H9 (cell line): ENCODE measurements at regions not wholly inside any gene's neighbourhood (a gene's known extent, or its start where the extent isn't known, plus 50 kb on each side); places are given as distances from the start of the nearest gene placed in this dataset.

Experiments
- DNase-seq: peaks from one replicate; pipeline ENCODE4 v3.0.0-alpha.2; 2017
- H2AFZ ChIP-seq: one replicate; pipeline ENCODE4 v1.6.1; 2013; ENCODE audit warnings: mild to moderate bottlenecking, low read length, control low read depth, moderate library complexity
- H2AK5ac ChIP-seq: 2 replicates; pipeline ENCODE4 v1.6.1; 2013; ENCODE audit warnings: low read length, control low read depth, mixed read lengths; ENCODE audit not compliant: insufficient read length
- H2BK120ac ChIP-seq: one replicate; pipeline ENCODE4 v1.6.1; 2013; ENCODE audit warnings: low read depth, mild to moderate bottlenecking, low read length, control low read depth, inconsistent platforms; ENCODE audit not compliant: poor library complexity, severe bottlenecking
- H2BK12ac ChIP-seq: 2 replicates; pipeline ENCODE4 v1.6.1; 2013; ENCODE audit warnings: low read length, control low read depth, mixed read lengths, low read depth; ENCODE audit not compliant: insufficient read length
- H2BK15ac ChIP-seq: 2 replicates; pipeline ENCODE4 v1.6.1; 2013; ENCODE audit warnings: low read depth, low read length, control low read depth
- H2BK20ac ChIP-seq: one replicate; pipeline ENCODE4 v1.6.1; 2013; ENCODE audit warnings: low read depth, mild to moderate bottlenecking, low read length, control low read depth, inconsistent platforms; ENCODE audit not compliant: poor library complexity, severe bottlenecking
- H2BK5ac ChIP-seq: 2 replicates; pipeline ENCODE4 v1.6.1; 2013; ENCODE audit warnings: low read length, control low read depth, mixed read lengths; ENCODE audit not compliant: insufficient read length
- H3K14ac ChIP-seq: 2 replicates; pipeline ENCODE4 v1.6.1; 2013; ENCODE audit warnings: low read length, control low read depth; ENCODE audit not compliant: insufficient read depth
- H3K18ac ChIP-seq: 2 replicates; pipeline ENCODE4 v1.6.1; 2013; ENCODE audit warnings: low read depth, mild to moderate bottlenecking, mixed read lengths, low read length, control low read depth; ENCODE audit not compliant: insufficient read length
- H3K23ac ChIP-seq: 2 replicates; pipeline ENCODE4 v1.6.1; 2013; ENCODE audit warnings: low read length, control low read depth, mixed read lengths, low read depth; ENCODE audit not compliant: insufficient read length
- H3K23me2 ChIP-seq: 2 replicates; pipeline ENCODE4 v1.6.1; 2013; ENCODE audit warnings: low read depth, mild to moderate bottlenecking, mixed read lengths, low read length, control low read depth; ENCODE audit not compliant: insufficient read length, poor library complexity, severe bottlenecking
- H3K27ac ChIP-seq: 2 replicates; pipeline ENCODE4 v1.5.1; 2013; ENCODE audit warnings: low read length, control low read depth, mixed read lengths, low read depth; ENCODE audit not compliant: insufficient read length
- H3K27me3 ChIP-seq: 2 replicates; pipeline ENCODE4 v1.6.1; 2013; ENCODE audit warnings: low read length, control low read depth, inconsistent platforms; ENCODE audit not compliant: insufficient read depth
- H3K4ac ChIP-seq: 2 replicates; pipeline ENCODE4 v1.6.1; 2013; ENCODE audit warnings: low read depth, mild to moderate bottlenecking, control low read depth, inconsistent platforms, low read length, moderate library complexity
- H3K4me1 ChIP-seq: 2 replicates; pipeline ENCODE4 v1.6.1; 2013; ENCODE audit warnings: low read length, control low read depth, inconsistent platforms; ENCODE audit not compliant: insufficient read depth
- H3K4me2 ChIP-seq: 2 replicates; pipeline ENCODE4 v1.6.1; 2013; ENCODE audit warnings: low read length, control low read depth, mixed read lengths; ENCODE audit not compliant: insufficient read length, insufficient read depth
- H3K56ac ChIP-seq: 2 replicates; pipeline ENCODE4 v1.6.1; 2013; ENCODE audit warnings: low read depth, mild to moderate bottlenecking, mixed read lengths, low read length, control low read depth; ENCODE audit not compliant: insufficient read length
- H3K79me1 ChIP-seq: 2 replicates; pipeline ENCODE4 v1.6.1; 2013; ENCODE audit warnings: low read depth, mild to moderate bottlenecking, moderate library complexity, low read length, control low read depth, inconsistent platforms; ENCODE audit not compliant: insufficient read depth, poor library complexity, severe bottlenecking
- H3K79me2 ChIP-seq: 2 replicates; pipeline ENCODE4 v1.6.1; 2013; ENCODE audit warnings: low read length, control low read depth, inconsistent platforms; ENCODE audit not compliant: insufficient read depth
- H3K9ac ChIP-seq: 2 replicates; pipeline ENCODE4 v1.6.1; 2013; ENCODE audit warnings: low read length, control low read depth, mixed read lengths; ENCODE audit not compliant: insufficient read length; ENCODE audit errors: extremely low read depth
- H3K9me3 ChIP-seq: one replicate; pipeline ENCODE4 v1.6.1; 2013; ENCODE audit warnings: low read depth, low read length, inconsistent platforms; ENCODE audit not compliant: control insufficient read depth
- H3T11ph ChIP-seq: one replicate; pipeline ENCODE4 v1.6.1; 2013; ENCODE audit warnings: mild to moderate bottlenecking, low read length, control low read depth, inconsistent platforms
- H4K20me1 ChIP-seq: one replicate; pipeline ENCODE4 v1.6.1; 2013; ENCODE audit not compliant: control insufficient read depth, insufficient read length, insufficient read depth
- H4K5ac ChIP-seq: 2 replicates; pipeline ENCODE4 v1.6.1; 2013; ENCODE audit warnings: low read depth, mild to moderate bottlenecking, mixed read lengths, low read length, control low read depth; ENCODE audit not compliant: insufficient read length
- H4K8ac ChIP-seq: replicated peaks from 2 replicates; pipeline ENCODE4 v1.6.1; 2013; ENCODE audit warnings: low read length, control low read depth, mixed read lengths, low read depth; ENCODE audit not compliant: insufficient read length
- H4K91ac ChIP-seq: 2 replicates; pipeline ENCODE4 v1.6.1; 2013; ENCODE audit warnings: low read depth, mild to moderate bottlenecking, moderate library complexity, mixed read lengths, low read length, control low read depth; ENCODE audit not compliant: insufficient read length
- H3K27ac Mint-ChIP-seq, 3 experiments: 2 replicates in 2 of 3; 3 replicates in 1 of 3; pipeline ENCODE4 v1.8.0; 2020 to 2021; ENCODE audit warnings: mixed read lengths in 3 of 3, mild to moderate bottlenecking in 1 of 3, moderate library complexity in 1 of 3
- H3K27me3 Mint-ChIP-seq: 2 replicates; pipeline ENCODE4 v1.8.0; 2021; ENCODE audit warnings: low read depth, mild to moderate bottlenecking, moderate library complexity, mixed read lengths
- H3K36me3 Mint-ChIP-seq, 3 experiments: 2 replicates in 2 of 3; 3 replicates in 1 of 3; pipeline ENCODE4 v1.8.0; 2020 to 2021; ENCODE audit warnings: low read depth in 3 of 3, mixed read lengths in 3 of 3; ENCODE audit not compliant: insufficient read depth in 1 of 3
- H3K4me1 Mint-ChIP-seq, 2 experiments: 2 replicates each; pipeline ENCODE4 v1.8.0; 2020; ENCODE audit warnings: mixed read lengths in 2 of 2
- H3K4me3 Mint-ChIP-seq, 2 experiments: 2 replicates in 1 of 2; 3 replicates in 1 of 2; pipeline ENCODE4 v1.8.0; 2020 to 2021; ENCODE audit warnings: mild to moderate bottlenecking in 2 of 2, mixed read lengths in 2 of 2, moderate library complexity in 1 of 2
- H3K9me3 Mint-ChIP-seq, 2 experiments: 2 replicates in 1 of 2; 3 replicates in 1 of 2; pipeline ENCODE4 v1.8.0; 2020; ENCODE audit warnings: mild to moderate bottlenecking in 2 of 2, mixed read lengths in 2 of 2, moderate library complexity in 1 of 2
- TF ChIP-seq, protein P1 (sequence below): fragments of 200-600 bp; sonication (generic); conservative IDR thresholded peaks from 3 replicates; pipeline ENCODE4 v1.8.0; 2021; ENCODE audit warnings: antibody characterized with exemption, mild to moderate bottlenecking

DNA sequence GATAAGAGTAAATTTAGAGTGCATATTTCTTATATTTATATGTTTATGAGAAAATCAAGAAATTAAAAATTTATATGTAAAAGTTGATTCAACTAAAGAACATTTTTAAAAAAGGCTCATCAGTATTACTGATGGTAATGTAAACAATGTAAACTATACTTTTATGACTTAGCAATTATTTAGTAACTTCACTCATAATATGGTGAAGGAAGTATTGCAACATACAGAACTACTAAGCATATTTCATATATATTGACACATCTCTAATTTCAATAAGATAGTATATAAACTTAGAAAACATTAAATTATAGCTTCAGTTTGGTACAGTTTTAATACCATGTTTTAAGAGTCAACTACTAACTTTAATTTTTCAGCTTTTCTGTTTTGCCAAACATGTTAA lies 512.8 kb upstream of the PCDH7 start:
- Mint-ChIP-seq H3K9me3 (peaks cover 6 to 9% of the 10 kb centered on the region in 2 experiments; a peak in 4 of 5 replicates), H3K27me3 (no peaks in the 10 kb centered on the region), H3K4me3 (no peak overlapping the region), H3K36me3 (peaks cover 0 to 10% (median 1%) of the 10 kb centered on the region in 3 experiments; a peak in 4 of 7 replicates), H3K27ac (no peak overlapping the region), H3K4me1 (no peaks in the 10 kb centered on the region)
- Histone ChIP-seq H3K9me3 (no peaks in the 10 kb centered on the region), H4K91ac (no peak overlapping the region), H4K5ac (no peak overlapping the region), H3K14ac (no peak overlapping the region), H3K4me1 (no peaks in the 10 kb centered on the region), H3K4ac (no peak overlapping the region), H3K18ac (no peak overlapping the region), H2BK5ac (no peak overlapping the region), H3K27me3 (no peaks in the 10 kb centered on the region), H3K79me1 (no peaks in the 10 kb centered on the region), H3K79me2 (no peaks in the 10 kb centered on the region), H2BK12ac (no peak overlapping the region), H3K23me2 (no peaks in the 10 kb centered on the region), H4K20me1 (no peaks in the 10 kb centered on the region), H3K4me2 (no peak overlapping the region), H3K9ac (no peak overlapping the region), H2BK120ac (no peak overlapping the region), H2AFZ (no peak overlapping the region), H3T11ph (no peak overlapping the region), H4K8ac (no peak overlapping the region), H3K23ac (no peak overlapping the region), H2BK20ac (no peak overlapping the region), H3K56ac (no peak overlapping the region), H2BK15ac (no peak overlapping the region), H2AK5ac (no peak overlapping the region), H3K27ac (no peak overlapping the region)
- DNase-seq, result no peak
- TF ChIP-seq, protein P1, sequence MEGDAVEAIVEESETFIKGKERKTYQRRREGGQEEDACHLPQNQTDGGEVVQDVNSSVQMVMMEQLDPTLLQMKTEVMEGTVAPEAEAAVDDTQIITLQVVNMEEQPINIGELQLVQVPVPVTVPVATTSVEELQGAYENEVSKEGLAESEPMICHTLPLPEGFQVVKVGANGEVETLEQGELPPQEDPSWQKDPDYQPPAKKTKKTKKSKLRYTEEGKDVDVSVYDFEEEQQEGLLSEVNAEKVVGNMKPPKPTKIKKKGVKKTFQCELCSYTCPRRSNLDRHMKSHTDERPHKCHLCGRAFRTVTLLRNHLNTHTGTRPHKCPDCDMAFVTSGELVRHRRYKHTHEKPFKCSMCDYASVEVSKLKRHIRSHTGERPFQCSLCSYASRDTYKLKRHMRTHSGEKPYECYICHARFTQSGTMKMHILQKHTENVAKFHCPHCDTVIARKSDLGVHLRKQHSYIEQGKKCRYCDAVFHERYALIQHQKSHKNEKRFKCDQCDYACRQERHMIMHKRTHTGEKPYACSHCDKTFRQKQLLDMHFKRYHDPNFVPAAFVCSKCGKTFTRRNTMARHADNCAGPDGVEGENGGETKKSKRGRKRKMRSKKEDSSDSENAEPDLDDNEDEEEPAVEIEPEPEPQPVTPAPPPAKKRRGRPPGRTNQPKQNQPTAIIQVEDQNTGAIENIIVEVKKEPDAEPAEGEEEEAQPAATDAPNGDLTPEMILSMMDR, result no peak
